HepG2 (cell line): ENCODE measurements at regions not wholly inside any gene's neighbourhood (a gene's known extent, or its start where the extent isn't known, plus 50 kb on each side); places are given as distances from the start of the nearest gene placed in this dataset.

Source experiments
- CTCF ChIP-seq: sonication (generic); formaldehyde crosslinking; IDR thresholded peaks from 2 replicates; pipeline ENCODE4 v1.5.0; 2020; ENCODE audit warnings: mild to moderate bottlenecking, missing genetic modification reagents, moderate library complexity
- ZSCAN5A ChIP-seq: sonication (generic); formaldehyde crosslinking; IDR thresholded peaks from 2 replicates; pipeline ENCODE4 v1.8.0; 2022; ENCODE audit warnings: mild to moderate bottlenecking, missing genetic modification reagents, borderline replicate concordance

GRCh38 chr2:189298481-189298880 lies 118.9 kb upstream of the COL5A2 start:
- TF ChIP-seq CTCF (CRISPR knock-in tag) (no peak), ZSCAN5A (CRISPR knock-in tag) (no peak)
